CD8-positive, alpha-beta memory T cell (primary cell): ENCODE measurements at regions not wholly inside any gene's neighbourhood (a gene's known extent, or its start where the extent isn't known, plus 50 kb on each side); places are given as distances from the start of the nearest gene placed in this dataset.

ENCODE experiments used
- CTCF ChIA-PET: fragments of 350-600 bp; sonication (Branson Sonifier 250); formaldehyde crosslinking; loops from one replicate; lab custom pipeline; 2021; ENCODE audit warnings: antibody characterized with exemption; lab: Charles Lee
- POLR2A ChIA-PET: fragments of 350-600 bp; sonication (Branson Sonifier 250); formaldehyde crosslinking; loops from one replicate; lab custom pipeline; 2021; ENCODE audit warnings: antibody characterized with exemption; lab: Charles Lee
- DNase-seq, 5 donors: peaks; one replicate each; pipeline versions ENCODE4 v3.0.0 to v3.0.0-alpha.2; 2020 to 2022; ENCODE audit warnings: mixed read lengths in 1 of 5
- H3K27ac ChIP-seq: one replicate; pipeline ENCODE4 v1.7.0; 2013; ENCODE audit warnings: low read depth, mild to moderate bottlenecking, low read length, moderate library complexity
- H3K27me3 ChIP-seq: 2 replicates; pipeline ENCODE4 v1.7.0; 2013; ENCODE audit warnings: low read length, mild to moderate bottlenecking; ENCODE audit not compliant: insufficient read depth, poor library complexity, severe bottlenecking
- H3K36me3 ChIP-seq: 2 replicates; pipeline ENCODE4 v1.7.0; 2013; ENCODE audit warnings: mild to moderate bottlenecking, low read length, moderate library complexity; ENCODE audit not compliant: insufficient read depth
- H3K4me1 ChIP-seq: 2 replicates; pipeline ENCODE4 v1.7.0; 2013; ENCODE audit warnings: mild to moderate bottlenecking, low read length, moderate library complexity; ENCODE audit not compliant: insufficient read depth
- H3K4me3 ChIP-seq: 2 replicates; pipeline ENCODE4 v1.7.0; 2013; ENCODE audit warnings: mild to moderate bottlenecking, low read length
- H3K9me3 ChIP-seq: 2 replicates; pipeline ENCODE4 v1.7.0; 2013; ENCODE audit warnings: mild to moderate bottlenecking, low read length
- H3K27ac Mint-ChIP-seq, 8 donors: one replicate each; pipeline ENCODE4 v1.8.0; 2020 to 2021; ENCODE audit warnings: mixed read lengths in 8 of 8, mild to moderate bottlenecking in 6 of 8, inconsistent platforms in 3 of 8, moderate library complexity in 3 of 8
- H3K27me3 Mint-ChIP-seq, 2 donors: one replicate each; pipeline ENCODE4 v1.8.0; 2020 to 2021; ENCODE audit warnings: mixed read lengths in 2 of 2, mild to moderate bottlenecking in 1 of 2, moderate library complexity in 1 of 2
- H3K36me3 Mint-ChIP-seq, 3 donors: one replicate each; pipeline ENCODE4 v1.8.0; 2020 to 2021; ENCODE audit warnings: mixed read lengths in 3 of 3, inconsistent platforms in 1 of 3, mild to moderate bottlenecking in 1 of 3
- H3K4me1 Mint-ChIP-seq, 3 donors: one replicate each; pipeline ENCODE4 v1.8.0; 2020 to 2021; ENCODE audit warnings: mixed read lengths in 3 of 3, inconsistent platforms in 1 of 3, mild to moderate bottlenecking in 1 of 3
- H3K4me3 Mint-ChIP-seq, 7 donors: one replicate each; pipeline ENCODE4 v1.8.0; 2020 to 2021; ENCODE audit warnings: mixed read lengths in 7 of 7, mild to moderate bottlenecking in 6 of 7, moderate library complexity in 4 of 7, inconsistent platforms in 2 of 7
- H3K9me3 Mint-ChIP-seq, 5 donors: one replicate each; pipeline ENCODE4 v1.8.0; 2020 to 2022; ENCODE audit warnings: mixed read lengths in 5 of 5, mild to moderate bottlenecking in 3 of 5, moderate library complexity in 2 of 5, inconsistent platforms in 1 of 5

DNA sequence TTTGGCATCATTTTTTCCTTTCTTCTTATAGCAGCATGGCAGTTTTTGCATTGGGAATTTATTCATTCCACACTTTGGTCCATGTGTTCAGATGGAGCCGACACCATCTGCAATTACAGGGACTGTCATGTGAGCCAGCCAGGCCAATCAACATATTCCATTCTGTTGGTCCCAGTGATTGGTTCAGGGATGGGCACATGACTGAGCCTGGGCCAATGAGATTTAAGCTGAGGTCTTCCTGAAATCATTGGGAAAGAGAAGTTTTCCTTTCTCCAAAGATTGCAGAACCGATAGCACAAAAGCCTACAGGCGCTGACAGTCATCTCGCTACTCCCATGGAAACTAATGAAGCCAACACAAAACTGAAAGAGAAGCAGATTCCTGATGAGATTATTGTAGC, 841.5 kb upstream of the TMEM132C start:
- no peak overlapping the region for H3K4me3 Mint-ChIP-seq
- ChIA-PET POLR2A (no interaction called here), CTCF (no interaction called here)
- Histone ChIP-seq H3K9me3 (no peaks in the 10 kb centered on the region), H3K4me1 (no peaks in the 10 kb centered on the region), H3K27me3 (no peaks in the 10 kb centered on the region), H3K27ac (no peak overlapping the region), H3K4me3 (no peak overlapping the region), H3K36me3 (no peaks in the 10 kb centered on the region)
- H3K27ac Mint-ChIP-seq, result no peak overlapping the region
- peaks cover 0 to 4% (median 0%) of the 10 kb centered on the region in 5 donors for H3K9me3 Mint-ChIP-seq
- DNase-seq, result no peak
- no peaks in the 10 kb centered on the region for H3K4me1 Mint-ChIP-seq
- H3K36me3 Mint-ChIP-seq, result no peaks in the 10 kb centered on the region
- H3K27me3 Mint-ChIP-seq, result peaks cover 0 to 4% of the 10 kb centered on the region in 2 donors

DNA sequence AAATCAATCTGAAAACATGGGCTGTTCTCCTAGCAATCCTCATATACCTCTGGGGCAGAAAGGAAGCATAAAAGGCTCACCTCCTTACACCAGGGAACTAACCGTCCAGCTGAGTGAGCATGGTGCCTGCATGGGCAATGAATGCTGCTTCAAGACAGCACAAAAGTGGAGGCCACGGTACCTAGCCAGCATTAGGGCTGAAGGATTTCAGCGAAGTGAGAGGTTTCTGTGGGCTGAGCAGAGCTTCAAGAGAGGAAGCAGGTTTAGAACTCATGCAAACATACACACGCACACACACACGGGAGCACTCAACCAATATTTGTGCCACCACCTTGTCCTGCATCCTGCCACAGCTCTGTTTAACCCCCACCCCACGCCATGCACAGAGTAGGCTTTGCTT, 838.5 kb upstream of the TMEM132C start:
- H3K36me3 ChIP-seq, result no peaks in the 10 kb centered on the region
- H3K27me3 ChIP-seq, result no peaks in the 10 kb centered on the region
- CTCF ChIA-PET, result no interaction called here
- DNase-seq, result no peak
- POLR2A ChIA-PET, result no interaction called here
- H3K9me3 Mint-ChIP-seq, result no peaks in the 10 kb centered on the region
- H3K27ac ChIP-seq, result no peak overlapping the region
- H3K4me1 ChIP-seq, result no peaks in the 10 kb centered on the region
- no peaks in the 10 kb centered on the region for H3K36me3 Mint-ChIP-seq
- no peak overlapping the region for H3K27ac Mint-ChIP-seq
- no peak overlapping the region for H3K4me3 ChIP-seq
- no peaks in the 10 kb centered on the region for H3K4me1 Mint-ChIP-seq
- peaks cover 0 to 2% of the 10 kb centered on the region in 2 donors for H3K27me3 Mint-ChIP-seq
- H3K9me3 ChIP-seq, result no peaks in the 10 kb centered on the region
- no peak overlapping the region for H3K4me3 Mint-ChIP-seq

GRCh38 chr12:127429551-127430285, 837.3 kb upstream of the TMEM132C start:
- Histone ChIP-seq H3K36me3 (no peaks in the 10 kb centered on the region), H3K9me3 (no peaks in the 10 kb centered on the region), H3K27ac (no peak overlapping the region), H3K4me1 (no peaks in the 10 kb centered on the region), H3K27me3 (no peaks in the 10 kb centered on the region), H3K4me3 (no peak overlapping the region)
- Mint-ChIP-seq H3K27me3 (peaks cover 0 to 2% of the 10 kb centered on the region in 2 donors), H3K27ac (no peak overlapping the region), H3K9me3 (no peaks in the 10 kb centered on the region), H3K4me3 (no peak overlapping the region), H3K36me3 (no peaks in the 10 kb centered on the region), H3K4me1 (no peaks in the 10 kb centered on the region)
- ChIA-PET CTCF (no interaction called here), POLR2A (no interaction called here)
- DNase-seq, result no peak

GRCh38 chr12:127430401-127430800, 836.6 kb upstream of the TMEM132C start:
- Mint-ChIP-seq H3K27me3 (peaks cover 0 to 2% of the 10 kb centered on the region in 2 donors), H3K27ac (no peak overlapping the region), H3K9me3 (peaks cover 0 to 2% (median 0%) of the 10 kb centered on the region in 5 donors), H3K4me3 (no peak overlapping the region), H3K4me1 (no peaks in the 10 kb centered on the region), H3K36me3 (no peaks in the 10 kb centered on the region)
- Histone ChIP-seq H3K4me3 (no peak overlapping the region), H3K36me3 (no peaks in the 10 kb centered on the region), H3K9me3 (no peaks in the 10 kb centered on the region), H3K27ac (no peak overlapping the region), H3K27me3 (no peaks in the 10 kb centered on the region), H3K4me1 (no peaks in the 10 kb centered on the region)
- ChIA-PET POLR2A (no interaction called here), CTCF (no interaction called here)
- no peak for DNase-seq

GRCh38 chr12:127431177-127431576, 835.8 kb upstream of the TMEM132C start:
- Mint-ChIP-seq H3K27me3 (no peaks in the 10 kb centered on the region), H3K27ac (no peak overlapping the region), H3K9me3 (peaks cover 0 to 2% (median 0%) of the 10 kb centered on the region in 5 donors), H3K4me1 (no peaks in the 10 kb centered on the region), H3K4me3 (no peak overlapping the region), H3K36me3 (no peaks in the 10 kb centered on the region)
- ChIA-PET POLR2A (no interaction called here), CTCF (no interaction called here)
- no peaks in the 10 kb centered on the region for H3K4me1 ChIP-seq
- DNase-seq, result no peak
- no peak overlapping the region for H3K4me3 ChIP-seq
- no peak overlapping the region for H3K27ac ChIP-seq
- H3K36me3 ChIP-seq, result no peaks in the 10 kb centered on the region
- no peaks in the 10 kb centered on the region for H3K27me3 ChIP-seq
- no peaks in the 10 kb centered on the region for H3K9me3 ChIP-seq

GRCh38 chr12:127431594-127431993, 835.4 kb upstream of the TMEM132C start:
- Histone ChIP-seq H3K27ac (no peak overlapping the region), H3K36me3 (no peaks in the 10 kb centered on the region), H3K4me1 (no peaks in the 10 kb centered on the region), H3K9me3 (no peaks in the 10 kb centered on the region), H3K27me3 (no peaks in the 10 kb centered on the region), H3K4me3 (no peak overlapping the region)
- Mint-ChIP-seq H3K36me3 (no peaks in the 10 kb centered on the region), H3K27ac (no peak overlapping the region), H3K27me3 (no peaks in the 10 kb centered on the region), H3K4me1 (no peaks in the 10 kb centered on the region), H3K9me3 (peaks cover 0 to 2% (median 0%) of the 10 kb centered on the region in 5 donors), H3K4me3 (no peak overlapping the region)
- CTCF ChIA-PET, result no interaction called here
- POLR2A ChIA-PET, result no interaction called here
- no peak for DNase-seq

DNA sequence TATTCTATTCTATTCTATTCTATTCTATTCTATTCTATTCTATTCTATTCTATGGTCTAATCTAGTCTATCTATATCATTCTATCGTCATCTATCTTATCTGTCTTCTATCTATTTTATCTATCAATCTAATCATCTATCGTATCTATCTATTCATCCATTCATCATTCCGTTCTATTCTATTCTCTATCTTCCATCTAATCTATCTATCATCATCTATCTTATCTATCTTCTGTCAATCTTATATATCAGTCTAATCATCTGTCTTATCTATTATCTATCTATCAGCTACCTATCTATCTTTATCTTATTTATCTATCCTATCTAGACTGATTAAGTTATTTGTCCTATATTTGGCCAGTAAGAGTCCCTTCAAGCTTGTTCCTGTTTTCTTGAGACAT, 831.5 kb upstream of the TMEM132C start:
- Mint-ChIP-seq H3K27ac (no peak overlapping the region), H3K4me1 (no peaks in the 10 kb centered on the region), H3K36me3 (no peaks in the 10 kb centered on the region), H3K9me3 (peaks cover 5 to 21% (median 12%) of the 10 kb centered on the region in 5 donors), H3K4me3 (no peak overlapping the region), H3K27me3 (peaks cover 0 to 3% of the 10 kb centered on the region in 2 donors)
- POLR2A ChIA-PET, result no interaction called here
- Histone ChIP-seq H3K4me3 (no peak overlapping the region), H3K27ac (no peak overlapping the region), H3K9me3 (no peaks in the 10 kb centered on the region), H3K27me3 (no peaks in the 10 kb centered on the region), H3K4me1 (no peaks in the 10 kb centered on the region), H3K36me3 (no peaks in the 10 kb centered on the region)
- DNase-seq, result no peak
- CTCF ChIA-PET, result no interaction called here

DNA sequence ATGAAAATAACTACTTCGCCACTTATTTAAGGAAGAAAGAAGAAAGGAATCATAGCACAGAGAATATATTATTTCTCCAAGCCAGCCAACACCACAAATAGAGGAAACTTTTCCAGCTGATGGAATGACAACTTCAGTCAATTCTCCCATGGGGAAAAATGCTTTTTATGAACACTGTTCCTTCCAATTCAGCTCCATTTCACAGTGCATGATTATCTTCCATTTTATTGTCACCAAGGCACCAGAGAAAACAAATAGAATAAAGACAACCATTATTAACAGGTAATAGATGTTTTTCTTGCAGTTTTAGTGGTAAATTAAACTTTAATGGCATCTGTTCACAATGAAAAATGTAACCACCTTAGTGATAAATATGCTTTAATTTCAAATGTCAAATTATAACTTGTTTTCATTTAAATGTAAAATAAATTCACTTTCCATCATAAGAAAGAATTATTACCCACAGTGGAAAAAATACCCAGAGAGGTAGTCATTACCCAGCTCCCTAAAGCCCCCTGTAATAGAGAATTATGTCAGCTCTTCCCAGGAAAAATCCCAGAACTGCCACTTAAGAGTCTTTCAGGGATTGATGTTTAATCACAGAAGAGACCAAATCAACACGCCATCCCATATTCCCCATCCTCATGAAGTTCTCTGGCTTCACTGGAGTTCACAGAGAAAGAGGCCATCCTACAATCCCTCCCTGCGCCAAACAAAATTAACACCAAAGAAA, 828.3 kb upstream of the TMEM132C start:
- Mint-ChIP-seq H3K27me3 (peaks cover 0 to 3% of the 10 kb centered on the region in 2 donors), H3K4me3 (no peak overlapping the region), H3K36me3 (no peaks in the 10 kb centered on the region), H3K27ac (no peak overlapping the region), H3K9me3 (peaks cover 11 to 27% (median 16%) of the 10 kb centered on the region in 5 donors), H3K4me1 (no peaks in the 10 kb centered on the region)
- ChIA-PET CTCF (no interaction called here), POLR2A (no interaction called here)
- Histone ChIP-seq H3K4me3 (no peak overlapping the region), H3K27me3 (no peaks in the 10 kb centered on the region), H3K27ac (no peak overlapping the region), H3K9me3 (no peaks in the 10 kb centered on the region), H3K36me3 (no peaks in the 10 kb centered on the region), H3K4me1 (no peaks in the 10 kb centered on the region)
- no peak for DNase-seq
